H1 (cell line): ENCODE measurements at regions not wholly inside any gene's neighbourhood (a gene's known extent, or its start where the extent isn't known, plus 50 kb on each side); places are given as distances from the start of the nearest gene placed in this dataset.

Experiments used
- CTCF ChIA-PET: fragments of 300-600 bp; sonication (Branson Sonifier 250); formaldehyde crosslinking; loops from one replicate; lab custom pipeline; 2021; ENCODE audit not compliant: partially characterized antibody; lab: Charles Lee
- POLR2A ChIA-PET: fragments of 300-600 bp; sonication (Branson Sonifier 250); formaldehyde crosslinking; loops from one replicate; lab custom pipeline; 2021; ENCODE audit warnings: inconsistent platforms; ENCODE audit not compliant: partially characterized antibody; lab: Charles Lee
- DNase-seq, 2 experiments: peaks; one replicate each; pipeline versions ENCODE4 v3.0.0 to v3.0.0-alpha.2; 2010 to 2022; ENCODE audit warnings: low spot score in 2 of 2, low read depth in 1 of 2, mixed read lengths in 1 of 2
- FAIRE-seq: peaks from 2 replicates; lab custom pipeline; 2011; peaks lifted over from hg19 to GRCh38; lab: Jason Lieb, UNC
- H2AFZ ChIP-seq: 2 replicates; pipeline ENCODE4 v1.8.1; 2012; ENCODE audit warnings: low read length, inconsistent platforms
- H2AK5ac ChIP-seq: 2 replicates; pipeline ENCODE4 v1.6.1; 2013; ENCODE audit warnings: low read depth, low read length
- H2BK120ac ChIP-seq: replicated peaks from 2 replicates; pipeline ENCODE3; 2013; ENCODE audit warnings: low read depth, low read length, inconsistent platforms
- H2BK12ac ChIP-seq: 2 replicates; pipeline ENCODE4 v1.6.1; 2013; ENCODE audit warnings: low read depth, low read length
- H2BK15ac ChIP-seq: 2 replicates; pipeline ENCODE4 v1.6.1; 2013; ENCODE audit warnings: low read length
- H2BK20ac ChIP-seq: 2 replicates; pipeline ENCODE4 v1.6.1; 2013; ENCODE audit warnings: low read length
- H2BK5ac ChIP-seq: 2 replicates; pipeline ENCODE4 v1.6.1; 2013; ENCODE audit warnings: low read depth, low read length
- H3K14ac ChIP-seq: 2 replicates; pipeline ENCODE4 v1.6.1; 2013; ENCODE audit warnings: inconsistent platforms; ENCODE audit not compliant: insufficient read length
- H3K18ac ChIP-seq: 2 replicates; pipeline ENCODE4 v1.6.1; 2013; ENCODE audit warnings: low read length; ENCODE audit errors: extremely low read depth
- H3K23ac ChIP-seq: 2 replicates; pipeline ENCODE4 v1.6.1; 2013; ENCODE audit warnings: inconsistent platforms; ENCODE audit not compliant: insufficient read length
- H3K23me2 ChIP-seq: 2 replicates; pipeline ENCODE4 v1.6.1; 2013; ENCODE audit warnings: low read depth, low read length
- H3K27ac ChIP-seq: 2 replicates; pipeline ENCODE4 v1.6.1; 2011; ENCODE audit warnings: low read depth, low read length, inconsistent platforms
- H3K27me3 ChIP-seq, 4 experiments: replicated peaks in 1 of 4; 1 replicate in 1 of 4; 2 replicates in 3 of 4; pipeline versions ENCODE4 v1.6.1 to v1.8.1; 2011 to 2013; ENCODE audit warnings: low read length in 3 of 4, mild to moderate bottlenecking in 3 of 4, inconsistent platforms in 2 of 4, mixed read lengths in 2 of 4, moderate library complexity in 1 of 4; ENCODE audit not compliant: control insufficient read depth in 3 of 4, insufficient read depth in 3 of 4; ENCODE audit errors: extremely low read depth in 1 of 4
- H3K36me3 ChIP-seq, 4 experiments: 2 replicates each; pipeline versions ENCODE4 v1.6.1 to v1.8.1; 2011 to 2013; ENCODE audit warnings: mild to moderate bottlenecking in 4 of 4, low read length in 3 of 4, moderate library complexity in 2 of 4, control low read depth in 1 of 4, inconsistent platforms in 1 of 4; ENCODE audit not compliant: insufficient read depth in 4 of 4, control insufficient read depth in 2 of 4
- H3K4ac ChIP-seq: replicated peaks from 2 replicates; pipeline ENCODE3; 2013; ENCODE audit warnings: low read length, low read depth, mixed read lengths, inconsistent platforms; ENCODE audit not compliant: insufficient read length
- H3K4me1 ChIP-seq, 4 experiments: replicated peaks in 1 of 4; 1 replicate in 1 of 4; 2 replicates in 3 of 4; pipeline versions ENCODE4 v1.6.1 to v1.8.1; 2011 to 2013; ENCODE audit warnings: low read length in 3 of 4, inconsistent platforms in 2 of 4, mixed read lengths in 1 of 4; ENCODE audit not compliant: insufficient read depth in 4 of 4, control insufficient read depth in 3 of 4
- H3K4me2 ChIP-seq, 2 experiments: 2 replicates each; pipeline versions ENCODE4 v1.6.1 to v1.8.1; 2011 to 2013; ENCODE audit warnings: low read depth in 2 of 2, low read length in 2 of 2, control low read depth in 1 of 2, inconsistent platforms in 1 of 2, mild to moderate bottlenecking in 1 of 2; ENCODE audit not compliant: insufficient read depth in 1 of 2
- H3K4me3 ChIP-seq, 4 experiments: fragments of 200-600, 300-600 bp in 1 of 4; sonication (generic), shearing (Covaris generic), sonication (Bioruptor Twin) in 1 of 4; 2 replicates each; pipeline versions ENCODE4 v1.5.1 to v1.8.1; 2011 to 2016; ENCODE audit warnings: low read length in 4 of 4, low read depth in 3 of 4, control low read depth in 2 of 4, inconsistent platforms in 2 of 4, mild to moderate bottlenecking in 2 of 4, mixed read lengths in 1 of 4, moderate library complexity in 1 of 4; ENCODE audit not compliant: insufficient read depth in 2 of 4; ENCODE audit errors: extremely low read depth in 1 of 4
- H3K56ac ChIP-seq: replicated peaks from 2 replicates; pipeline ENCODE3; 2013; ENCODE audit warnings: low read depth, mild to moderate bottlenecking, mixed read lengths, low read length, inconsistent platforms; ENCODE audit not compliant: insufficient read length
- H3K79me1 ChIP-seq: 2 replicates; pipeline ENCODE4 v1.6.1; 2013; ENCODE audit warnings: low read depth, low read length, control low read depth
- H3K79me2 ChIP-seq, 2 experiments: 2 replicates each; pipeline versions ENCODE4 v1.6.1 to v1.8.1; 2012 to 2013; ENCODE audit warnings: low read length in 2 of 2, mild to moderate bottlenecking in 2 of 2, inconsistent platforms in 1 of 2; ENCODE audit not compliant: insufficient read depth in 2 of 2, control insufficient read depth in 1 of 2
- H3K9ac ChIP-seq, 4 experiments: replicated peaks in 1 of 4; 1 replicate in 1 of 4; 2 replicates in 3 of 4; pipeline versions ENCODE4 v1.6.1 to v1.8.1; 2011 to 2013; ENCODE audit warnings: low read depth in 3 of 4, low read length in 3 of 4, control low read depth in 2 of 4, mild to moderate bottlenecking in 2 of 4, moderate library complexity in 2 of 4, inconsistent platforms in 1 of 4; ENCODE audit errors: extremely low read depth in 1 of 4
- H3K9me3 ChIP-seq, 2 experiments: 2 replicates each; pipeline versions ENCODE4 v1.6.1 to v1.8.1; 2012 to 2013; ENCODE audit warnings: mild to moderate bottlenecking in 2 of 2, moderate library complexity in 2 of 2, control low read depth in 1 of 2, inconsistent platforms in 1 of 2, low read depth in 1 of 2, low read length in 1 of 2, mixed read lengths in 1 of 2; ENCODE audit not compliant: insufficient read depth in 2 of 2
- H4K20me1 ChIP-seq, 2 experiments: replicated peaks in 1 of 2; 2 replicates each; pipeline versions ENCODE3 to v1.8.1; 2011 to 2013; ENCODE audit warnings: inconsistent platforms in 2 of 2, low read length in 2 of 2, mild to moderate bottlenecking in 1 of 2; ENCODE audit not compliant: insufficient read depth in 2 of 2, control insufficient read depth in 1 of 2
- H4K5ac ChIP-seq: 2 replicates; pipeline ENCODE4 v1.6.1; 2013; ENCODE audit warnings: low read length, low read depth, mixed read lengths, inconsistent platforms; ENCODE audit not compliant: insufficient read length
- H4K8ac ChIP-seq: 2 replicates; pipeline ENCODE4 v1.8.0; 2013; ENCODE audit warnings: mild to moderate bottlenecking, moderate library complexity, low read length, inconsistent platforms; ENCODE audit not compliant: insufficient read depth; ENCODE audit errors: extremely low read depth
- H4K91ac ChIP-seq: replicated peaks from 2 replicates; pipeline ENCODE3; 2013; ENCODE audit warnings: low read length, mixed read lengths, inconsistent platforms; ENCODE audit not compliant: insufficient read length
- ASH2L ChIP-seq: fragments of 200-600, 300-600 bp; sonication (generic); IDR thresholded peaks from one replicate; pipeline ENCODE4 v1.7.1; 2017; ENCODE audit warnings: low read length
- ATF3 ChIP-seq: IDR thresholded peaks from 2 replicates; pipeline ENCODE4 v1.6.1; 2011; ENCODE audit warnings: low read depth, mild to moderate bottlenecking, low read length; ENCODE audit not compliant: insufficient read depth
- CBX8 ChIP-seq: fragments of 300-800, 300-1000 bp; sonication (generic); IDR thresholded peaks from 2 replicates; pipeline ENCODE4 v1.7.1; 2016; ENCODE audit warnings: low read depth, low read length, borderline replicate concordance
- EP300 ChIP-seq, 2 experiments: IDR thresholded peaks; 1 replicate in 1 of 2; 2 replicates in 1 of 2; pipeline ENCODE4 v1.6.1; 2011 to 2012; ENCODE audit warnings: low read depth in 2 of 2, low read length in 2 of 2, mild to moderate bottlenecking in 2 of 2, borderline replicate concordance in 1 of 2, inconsistent platforms in 1 of 2, moderate library complexity in 1 of 2
- JUN ChIP-seq: IDR thresholded peaks from 2 replicates; pipeline ENCODE4 v1.6.1; 2011; ENCODE audit warnings: low read depth, mild to moderate bottlenecking, improper control_type of control experiment, low read length
- KDM4A ChIP-seq: IDR thresholded peaks from one replicate; pipeline ENCODE4 v1.7.1; 2012; ENCODE audit warnings: low read depth, mild to moderate bottlenecking, moderate library complexity, low read length, inconsistent platforms; ENCODE audit not compliant: severe bottlenecking
- NRF1 ChIP-seq: IDR thresholded peaks from 2 replicates; pipeline ENCODE4 v1.6.1; 2011; ENCODE audit warnings: mild to moderate bottlenecking, low read depth, low read length, improper control_type of control experiment
- POLR2AphosphoS5 ChIP-seq: IDR thresholded peaks from 2 replicates; pipeline ENCODE4 v1.6.1; 2011; ENCODE audit warnings: low read depth, low read length
- POU5F1 ChIP-seq: IDR thresholded peaks from 2 replicates; pipeline ENCODE4 v1.6.1; 2011; ENCODE audit warnings: low read depth, mild to moderate bottlenecking, low read length, moderate library complexity
- SP1 ChIP-seq: IDR thresholded peaks from 2 replicates; pipeline ENCODE4 v1.6.1; 2011; ENCODE audit warnings: low read depth, low read length
- TAF1 ChIP-seq: IDR thresholded peaks from 2 replicates; pipeline ENCODE4 v1.6.1; 2011; ENCODE audit warnings: mild to moderate bottlenecking, low read depth, low read length
- TCF12 ChIP-seq: IDR thresholded peaks from 2 replicates; pipeline ENCODE4 v1.6.1; 2011; ENCODE audit warnings: low read depth, mild to moderate bottlenecking, low read length
- WGBS, 2 experiments: shearing (Covaris generic) in 1 of 2; methylation state at CpG; one replicate each; pipeline versions ENCODE4 v1.1.6 to v1.1.7; 2013 to 2015; ENCODE audit warnings: low lambda C conversion rate in 2 of 2, mixed read lengths in 2 of 2, inconsistent platforms in 1 of 2, low coverage in 1 of 2, missing lambda C conversion rate in 1 of 2; ENCODE audit not compliant: insufficient replicate concordance in 2 of 2, insufficient coverage in 1 of 2, insufficient read length in 1 of 2; ENCODE audit errors: extremely low coverage in 1 of 2, missing lambda C conversion rate in 1 of 2; 5-methylcytosine and 5-hydroxymethylcytosine counted together

GRCh38 chr10:78171633-78172400 lies 138.2 kb downstream of the RPS24 start:
- peak overlapping the region; percentile 12; the same call in 1 of the 2 replicates for H2BK5ac ChIP-seq
- H3K9me3 ChIP-seq: no peaks in the 10 kb centered on the region
- no peaks in the 10 kb centered on the region for H3K79me2 ChIP-seq
- H3K4me3 ChIP-seq: no peak overlapping the region; a peak in 1 of 8 replicates
- no peak overlapping the region for H4K5ac ChIP-seq
- H3K18ac ChIP-seq: peak overlapping the region; percentile 62
- H3K23me2 ChIP-seq: no peaks in the 10 kb centered on the region
- H3K4me1 ChIP-seq: peaks cover 4 to 13% (median 8%) of the 10 kb centered on the region in 4 experiments
- H3K4me2 ChIP-seq: peak overlapping the region; percentile 45 to 47; a peak in 3 of 4 replicates
- no peaks in the 10 kb centered on the region for H4K20me1 ChIP-seq
- POLR2A ChIA-PET: interaction anchor here (0.6 to 2.1 kb wide), 3 partner anchors 11 to 131 kb away, joined by 3 to 4 read pairs (median 3); no protein-coding TSS in a partner anchor
- no peak overlapping the region; the same call in 1 of the 2 replicates for H2BK15ac ChIP-seq
- H3K36me3 ChIP-seq: no peaks in the 10 kb centered on the region
- H2AFZ ChIP-seq: no peak overlapping the region
- no peak overlapping the region for H3K4ac ChIP-seq
- no peak overlapping the region for H4K8ac ChIP-seq
- no peak overlapping the region for H3K27ac ChIP-seq
- H3K9ac ChIP-seq: no peak overlapping the region
- 59% methylated on average over 6 of the region's 6 CpGs; no CpG with 5 or more reads in 1 of the 2 experiments for WGBS, 2 experiments
- H4K91ac ChIP-seq: peak overlapping the region; percentile 88
- H3K79me1 ChIP-seq: no peaks in the 10 kb centered on the region
- peak overlapping the region; percentile 16 for H2BK120ac ChIP-seq
- H2BK20ac ChIP-seq: peak overlapping the region; percentile 96; the same call in 1 of the 2 replicates
- H2AK5ac ChIP-seq: 0 out of 2 replicates have a peak overlapping the region, but pooled peaks have one; percentile 29
- no peak overlapping the region for H3K23ac ChIP-seq
- no peaks in the 10 kb centered on the region for H3K27me3 ChIP-seq
- FAIRE-seq (peak; percentile 32), DNase-seq (no peak)
- no peak overlapping the region for H3K56ac ChIP-seq
- CTCF ChIA-PET: interaction anchor here (0.9 to 7.9 kb wide), 4 partner anchors 8 to 125 kb away, joined by 3 to 80 read pairs (median 3); no protein-coding TSS in a partner anchor
- no peak overlapping the region for H3K14ac ChIP-seq
- peak overlapping the region; percentile 20; the same call in 1 of the 2 replicates for H2BK12ac ChIP-seq
- no peak for TF ChIP-seq ATF3
- TF ChIP-seq NRF1: no peak
- TF ChIP-seq SP1: 0 out of 2 replicates have a peak, but pooled peaks have one; percentile 25
- no peak for TF ChIP-seq EP300 (IDR thresholded peaks at IDR 0.05; ENCODE audit: borderline replicate concordance in 1 of 2, low read depth in 2 of 2, low read length in 2 of 2)
- TF ChIP-seq TCF12: 0 out of 2 replicates have a peak, but pooled peaks have one; percentile 32
- no peak for TF ChIP-seq CBX8
- no peak for TF ChIP-seq POU5F1
- no peak for TF ChIP-seq JUN
- TF ChIP-seq TAF1: no peak
- TF ChIP-seq ASH2L: no peak
- no peak for TF ChIP-seq KDM4A
- TF ChIP-seq POLR2AphosphoS5: no peak
